ENCODE measurements at regions not wholly inside any gene's neighbourhood (a gene's known extent, or its start where the extent isn't known, plus 50 kb on each side); places are given as distances from the start of the nearest gene placed in this dataset.

GRCh38 chr6:148250975-148251685 lies 91.5 kb upstream of the SASH1 start:
- H3K9ac ChIP-seq (ENCODE audit: low read length) = no peak overlapping the region

GRCh38 chr6:148251891-148252290 lies 90.7 kb upstream of the SASH1 start:
- H4K20me1 ChIP-seq (ENCODE audit: insufficient read depth, low read length) = no peaks in the 10 kb centered on the region
- Mint-ChIP-seq H3K4me1 (ENCODE audit: low read depth, unreplicated experiment) (no peaks in the 10 kb centered on the region), H3K4me3 (ENCODE audit: unreplicated experiment) (no peak overlapping the region), H3K36me3 (ENCODE audit: low read depth, unreplicated experiment) (no peaks in the 10 kb centered on the region), H3K9me3 (ENCODE audit: unreplicated experiment) (no peaks in the 10 kb centered on the region), H3K27ac (ENCODE audit: unreplicated experiment) (no peak overlapping the region), H3K27me3 (ENCODE audit: low read depth, unreplicated experiment) (no peaks in the 10 kb centered on the region)
- no peak overlapping the region for H3K4me3 ChIP-seq (ENCODE audit: insufficient read depth, low read depth, low read length)
- H3K27ac ChIP-seq (ENCODE audit: low read depth, low read length) = no peak overlapping the region
- peak; percentile 41 for FAIRE-seq
- no peaks in the 10 kb centered on the region for H3K27me3 ChIP-seq (ENCODE audit: insufficient read depth, low read length)
- no peaks in the 10 kb centered on the region for H3K4me1 ChIP-seq (ENCODE audit: insufficient read depth, low read length)
- no peaks in the 10 kb centered on the region for H3K79me2 ChIP-seq (ENCODE audit: insufficient read depth, low read length)
- H2AFZ ChIP-seq (ENCODE audit: low read depth, low read length) = no peak overlapping the region
- no peaks in the 10 kb centered on the region for H3K36me3 ChIP-seq (ENCODE audit: insufficient read depth, low read length)
- H3K9ac ChIP-seq (ENCODE audit: low read length) = no peak overlapping the region
- no peak overlapping the region for H3K4me2 ChIP-seq (ENCODE audit: low read length)
- TF ChIP-seq EZH2 (IDR thresholded peaks at IDR 0.05; ENCODE audit: insufficient read depth, low read length) = no peak
- TF ChIP-seq, protein P1, sequence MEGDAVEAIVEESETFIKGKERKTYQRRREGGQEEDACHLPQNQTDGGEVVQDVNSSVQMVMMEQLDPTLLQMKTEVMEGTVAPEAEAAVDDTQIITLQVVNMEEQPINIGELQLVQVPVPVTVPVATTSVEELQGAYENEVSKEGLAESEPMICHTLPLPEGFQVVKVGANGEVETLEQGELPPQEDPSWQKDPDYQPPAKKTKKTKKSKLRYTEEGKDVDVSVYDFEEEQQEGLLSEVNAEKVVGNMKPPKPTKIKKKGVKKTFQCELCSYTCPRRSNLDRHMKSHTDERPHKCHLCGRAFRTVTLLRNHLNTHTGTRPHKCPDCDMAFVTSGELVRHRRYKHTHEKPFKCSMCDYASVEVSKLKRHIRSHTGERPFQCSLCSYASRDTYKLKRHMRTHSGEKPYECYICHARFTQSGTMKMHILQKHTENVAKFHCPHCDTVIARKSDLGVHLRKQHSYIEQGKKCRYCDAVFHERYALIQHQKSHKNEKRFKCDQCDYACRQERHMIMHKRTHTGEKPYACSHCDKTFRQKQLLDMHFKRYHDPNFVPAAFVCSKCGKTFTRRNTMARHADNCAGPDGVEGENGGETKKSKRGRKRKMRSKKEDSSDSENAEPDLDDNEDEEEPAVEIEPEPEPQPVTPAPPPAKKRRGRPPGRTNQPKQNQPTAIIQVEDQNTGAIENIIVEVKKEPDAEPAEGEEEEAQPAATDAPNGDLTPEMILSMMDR (IDR thresholded peaks at IDR 0.05; ENCODE audit: insufficient read depth, low read depth, low read length) = no peak
- no peaks in the 10 kb centered on the region for H3K9me3 ChIP-seq (ENCODE audit: insufficient read depth, low read depth, low read length)
- no peak for DNase-seq (ENCODE audit: low read depth)

More at GRCh38 chr6:148250975-148251685, 91.5 kb upstream of the SASH1 start:
- Histone ChIP-seq H3K4me1 (ENCODE audit: insufficient read depth, low read length) (no peaks in the 10 kb centered on the region), H3K27ac (ENCODE audit: low read depth, low read length) (no peak overlapping the region), H2AFZ (ENCODE audit: low read depth, low read length) (no peak overlapping the region), H3K27me3 (ENCODE audit: insufficient read depth, low read length) (no peaks in the 10 kb centered on the region), H3K79me2 (ENCODE audit: insufficient read depth, low read length) (no peaks in the 10 kb centered on the region), H3K4me3 (ENCODE audit: insufficient read depth, low read depth, low read length) (no peak overlapping the region), H3K9me3 (ENCODE audit: insufficient read depth, low read depth, low read length) (no peaks in the 10 kb centered on the region), H3K36me3 (ENCODE audit: insufficient read depth, low read length) (no peaks in the 10 kb centered on the region), H3K4me2 (ENCODE audit: low read length) (no peak overlapping the region), H4K20me1 (ENCODE audit: insufficient read depth, low read length) (no peaks in the 10 kb centered on the region)
- Mint-ChIP-seq H3K4me3 (ENCODE audit: unreplicated experiment) (no peak overlapping the region), H3K9me3 (ENCODE audit: unreplicated experiment) (no peaks in the 10 kb centered on the region), H3K4me1 (ENCODE audit: low read depth, unreplicated experiment) (no peaks in the 10 kb centered on the region), H3K27me3 (ENCODE audit: low read depth, unreplicated experiment) (no peaks in the 10 kb centered on the region), H3K36me3 (ENCODE audit: low read depth, unreplicated experiment) (no peaks in the 10 kb centered on the region), H3K27ac (ENCODE audit: unreplicated experiment) (no peak overlapping the region)
- FAIRE-seq = no peak
- peak; percentile 59 for DNase-seq (ENCODE audit: low read depth)
- no peak for TF ChIP-seq EZH2 (IDR thresholded peaks at IDR 0.05; ENCODE audit: insufficient read depth, low read length)
- TF ChIP-seq, protein P1 (IDR thresholded peaks at IDR 0.05; ENCODE audit: insufficient read depth, low read depth, low read length) = peak; percentile 34

- H3K4me3 ChIP-seq (ENCODE audit: insufficient read depth, low read depth, low read length) = no peak overlapping the region
- no peak overlapping the region for H2AFZ ChIP-seq (ENCODE audit: low read depth, low read length)
- no peaks in the 10 kb centered on the region for H3K4me1 Mint-ChIP-seq (ENCODE audit: low read depth, unreplicated experiment)
- H3K4me2 ChIP-seq (ENCODE audit: low read length) = no peak overlapping the region
- no peak for FAIRE-seq
- H3K9ac ChIP-seq (ENCODE audit: low read length) = no peak overlapping the region
- no peak for DNase-seq (ENCODE audit: low read depth)
- H3K9me3 Mint-ChIP-seq (ENCODE audit: unreplicated experiment) = no peaks in the 10 kb centered on the region
- H3K4me1 ChIP-seq (ENCODE audit: insufficient read depth, low read length) = no peaks in the 10 kb centered on the region
- H3K36me3 Mint-ChIP-seq (ENCODE audit: low read depth, unreplicated experiment) = no peaks in the 10 kb centered on the region
- no peaks in the 10 kb centered on the region for H3K9me3 ChIP-seq (ENCODE audit: insufficient read depth, low read depth, low read length)
- no peak overlapping the region for H3K27ac ChIP-seq (ENCODE audit: low read depth, low read length)
- no peaks in the 10 kb centered on the region for H4K20me1 ChIP-seq (ENCODE audit: insufficient read depth, low read length)
- H3K36me3 ChIP-seq (ENCODE audit: insufficient read depth, low read length) = no peaks in the 10 kb centered on the region
- no peak overlapping the region for H3K27ac Mint-ChIP-seq (ENCODE audit: unreplicated experiment)
- H3K27me3 ChIP-seq (ENCODE audit: insufficient read depth, low read length) = no peaks in the 10 kb centered on the region
- TF ChIP-seq EZH2 (IDR thresholded peaks at IDR 0.05; ENCODE audit: insufficient read depth, low read length) = no peak
- TF ChIP-seq, protein P1 (IDR thresholded peaks at IDR 0.05; ENCODE audit: insufficient read depth, low read depth, low read length) = no peak
- H3K79me2 ChIP-seq (ENCODE audit: insufficient read depth, low read length) = no peaks in the 10 kb centered on the region
- H3K27me3 Mint-ChIP-seq (ENCODE audit: low read depth, unreplicated experiment) = no peaks in the 10 kb centered on the region
- no peak overlapping the region for H3K4me3 Mint-ChIP-seq (ENCODE audit: unreplicated experiment)
Measured at GRCh38 chr6:148257810-148258209, 84.8 kb upstream of the SASH1 start.

All from astrocyte (in vitro differentiated cells and primary cell).